ENCODE measurements at regions not wholly inside any gene's neighbourhood (a gene's known extent, or its start where the extent isn't known, plus 50 kb on each side); places are given as distances from the start of the nearest gene placed in this dataset.

GRCh38 chr18:71001597-71001996, 712.8 kb downstream of the SOCS6 start:
- DNase-seq (ENCODE audit: low read depth) = no peak

GRCh38 chr18:70998490-70998889, 709.6 kb downstream of the SOCS6 start:
- peak; percentile 19 for DNase-seq (ENCODE audit: low read depth)

GRCh38 chr18:70994116-70994515, 705.3 kb downstream of the SOCS6 start:
- DNase-seq (ENCODE audit: low read depth) = no peak

GRCh38 chr18:70991577-70991976, 702.7 kb downstream of the SOCS6 start:
- no peak for DNase-seq (ENCODE audit: low read depth)

GRCh38 chr18:70985948-70986347, 697.1 kb downstream of the SOCS6 start:
- DNase-seq (ENCODE audit: low read depth) = no peak

- no peak for DNase-seq (ENCODE audit: low read depth)
Observed at GRCh38 chr18:70982292-70982691, 693.4 kb downstream of the SOCS6 start.

GRCh38 chr18:70981400-70982140, 692.7 kb downstream of the SOCS6 start:
- no peak for DNase-seq (ENCODE audit: low read depth)

- DNase-seq (ENCODE audit: low read depth) = no peak
Observed at GRCh38 chr18:70973626-70974025, 684.8 kb downstream of the SOCS6 start.

- no peak for DNase-seq (ENCODE audit: low read depth)
Observed at GRCh38 chr18:70966419-70966818, 677.6 kb downstream of the SOCS6 start.

- no peak for DNase-seq (ENCODE audit: low read depth)
Observed at GRCh38 chr18:70961939-70962338, 673.1 kb downstream of the SOCS6 start.

- DNase-seq (ENCODE audit: low read depth) = no peak
Observed at GRCh38 chr18:70956554-70956953, 667.7 kb downstream of the SOCS6 start.

GRCh38 chr18:70936160-70936559, 647.3 kb downstream of the SOCS6 start:
- DNase-seq (ENCODE audit: low read depth) = no peak

GRCh38 chr18:70931942-70932814, 643.3 kb downstream of the SOCS6 start:
- DNase-seq (ENCODE audit: low read depth) = peak; percentile 51

- DNase-seq (ENCODE audit: low read depth) = no peak
Observed at GRCh38 chr18:70920840-70921374, 632.1 kb downstream of the SOCS6 start.

GRCh38 chr18:70907673-70908072, 618.8 kb downstream of the SOCS6 start:
- no peak for DNase-seq (ENCODE audit: low read depth)

- no peak for DNase-seq (ENCODE audit: low read depth)
Observed at GRCh38 chr18:70892381-70892780, 603.5 kb downstream of the SOCS6 start.

- DNase-seq (ENCODE audit: low read depth) = no peak
Observed at GRCh38 chr18:70870292-70870691, 581.4 kb downstream of the SOCS6 start.

GRCh38 chr18:70848329-70848728, 559.5 kb downstream of the SOCS6 start:
- DNase-seq (ENCODE audit: low read depth) = no peak

- DNase-seq (ENCODE audit: low read depth) = no peak
Observed at GRCh38 chr18:70840649-70841048, 551.8 kb downstream of the SOCS6 start.

- no peak for DNase-seq (ENCODE audit: low read depth)
Observed at GRCh38 chr18:70827632-70828031, 538.8 kb downstream of the SOCS6 start.

- DNase-seq (ENCODE audit: low read depth) = no peak
Observed at GRCh38 chr18:70826571-70826970, 537.7 kb downstream of the SOCS6 start.

GRCh38 chr18:70822691-70823090, 533.8 kb downstream of the SOCS6 start:
- DNase-seq (ENCODE audit: low read depth) = no peak

GRCh38 chr18:70822117-70822516, 533.3 kb downstream of the SOCS6 start:
- no peak for DNase-seq (ENCODE audit: low read depth)
